ENCODE measurements at regions not wholly inside any gene's neighbourhood (a gene's known extent, or its start where the extent isn't known, plus 50 kb on each side); places are given as distances from the start of the nearest gene placed in this dataset.

DNA sequence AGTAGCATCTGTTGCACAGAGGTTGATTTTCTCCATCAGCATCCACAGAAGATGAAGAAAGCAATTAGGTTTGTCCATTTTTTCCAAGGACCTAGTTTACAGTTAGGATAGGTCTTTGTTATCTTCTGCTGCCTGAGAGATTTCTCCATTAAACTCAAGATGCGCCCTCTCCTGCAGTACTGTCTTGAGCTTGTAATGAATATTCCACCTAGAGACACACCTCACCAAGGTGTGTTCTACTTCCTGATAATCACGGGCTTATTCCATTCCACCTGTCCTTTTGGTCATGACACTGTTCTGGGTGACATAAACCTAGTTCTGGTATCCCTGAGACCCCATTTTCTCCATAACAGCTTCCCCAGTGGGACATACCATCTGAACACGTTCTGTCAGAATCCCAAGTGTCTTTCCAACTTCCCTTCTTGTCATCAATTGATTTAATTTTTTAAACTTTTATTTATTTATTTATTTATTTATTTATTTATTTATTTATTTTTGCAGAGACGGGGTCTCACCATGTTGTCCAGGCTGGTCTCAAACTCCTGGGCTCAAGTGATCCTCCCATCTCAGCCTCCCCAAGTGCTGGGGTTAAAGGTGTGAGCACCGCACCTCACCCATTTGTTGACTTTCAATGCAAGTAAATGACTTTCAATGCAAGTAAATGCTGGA lies 75.6 kb upstream of the HS3ST5 start:
- Histone ChIP-seq H4K12ac (ENCODE audit: low read depth, low read length) (no peak overlapping the region), H3K79me2 (ENCODE audit: control insufficient read depth, insufficient read depth, low read length, poor library complexity) (no peaks in the 10 kb centered on the region), H3K27ac (ENCODE audit: low read depth, low read length) (no peak overlapping the region), H4K91ac (ENCODE audit: low read depth, low read length) (no peak overlapping the region), H3K36me3 (ENCODE audit: control insufficient read depth in 1 of 2, insufficient read depth in 2 of 2, low read length in 2 of 2) (no peaks in the 10 kb centered on the region), H3K9me3 (ENCODE audit: insufficient read depth, low read depth, low read length) (no peaks in the 10 kb centered on the region), H2AFZ (ENCODE audit: insufficient read depth, low read length, poor library complexity) (no peak overlapping the region), H3K79me1 (ENCODE audit: low read length) (no peaks in the 10 kb centered on the region), H4K8ac (ENCODE audit: low read depth, low read length) (no peak overlapping the region), H3K18ac (ENCODE audit: low read length) (no peak overlapping the region), H3K4me2 (ENCODE audit: low read length) (no peak overlapping the region), H2BK120ac (ENCODE audit: insufficient read depth, low read length, poor library complexity) (no peak overlapping the region), H3K9ac (ENCODE audit: low read length) (no peak overlapping the region), H3K4ac (ENCODE audit: low read depth, low read length) (no peak overlapping the region), H3K4me3 (ENCODE audit: low read depth, low read length) (no peak overlapping the region), H2BK12ac (ENCODE audit: low read length) (no peak overlapping the region), H3K23ac (ENCODE audit: low read length) (no peak overlapping the region), H2AK5ac (ENCODE audit: low read length) (no peak overlapping the region), H3K14ac (ENCODE audit: low read length) (no peak overlapping the region), H2BK5ac (ENCODE audit: low read depth, low read length, poor library complexity) (no peak overlapping the region), H3K27me3 (ENCODE audit: insufficient read depth, low read length) (no peaks in the 10 kb centered on the region), H3K4me1 (ENCODE audit: control insufficient read depth in 1 of 2, insufficient read depth in 2 of 2, low read length in 2 of 2) (peaks cover 0 to 2% of the 10 kb centered on the region in 2 experiments)
- DNase-seq, result no peak
- no CpG with 5 or more reads among the region's 5 CpGs for WGBS (ENCODE audit: extremely low coverage, insufficient coverage, insufficient read length)

DNA sequence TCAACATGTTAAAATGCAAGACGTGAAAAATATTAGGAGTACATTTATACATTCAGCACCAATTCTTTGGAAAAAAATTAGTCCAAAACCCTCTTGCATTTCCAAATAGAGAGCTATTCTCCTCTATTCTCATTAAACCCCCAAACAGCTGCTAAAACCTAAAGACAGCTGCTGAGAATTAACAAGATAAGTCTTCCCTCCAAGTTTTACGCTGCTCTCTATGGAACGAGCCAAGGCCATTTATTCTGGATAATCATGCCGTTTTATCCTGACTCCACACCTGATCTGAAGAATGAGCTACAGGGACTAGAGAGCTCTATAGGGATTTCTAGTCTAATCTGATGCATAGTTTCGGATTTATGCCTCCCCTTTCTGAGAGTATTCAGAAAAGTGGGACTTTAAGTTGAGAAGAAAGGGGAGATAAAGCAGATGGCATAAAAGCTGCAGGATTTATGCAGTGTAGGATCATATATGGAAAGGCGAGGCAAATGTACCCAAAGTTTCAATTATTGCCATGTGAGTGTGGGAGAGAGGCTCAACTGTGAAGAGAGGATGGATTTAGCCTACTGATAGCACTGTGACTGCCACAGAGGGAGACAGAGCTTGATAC lies 64.7 kb upstream of the HS3ST5 start:
- no peak overlapping the region for H2AFZ ChIP-seq (ENCODE audit: insufficient read depth, low read length, poor library complexity)
- H2BK5ac ChIP-seq (ENCODE audit: low read depth, low read length, poor library complexity), result no peak overlapping the region
- no peaks in the 10 kb centered on the region for H3K27me3 ChIP-seq (ENCODE audit: insufficient read depth, low read length)
- no peaks in the 10 kb centered on the region for H3K79me1 ChIP-seq (ENCODE audit: low read length)
- no peaks in the 10 kb centered on the region for H3K79me2 ChIP-seq (ENCODE audit: control insufficient read depth, insufficient read depth, low read length, poor library complexity)
- H3K4ac ChIP-seq (ENCODE audit: low read depth, low read length), result no peak overlapping the region
- H4K12ac ChIP-seq (ENCODE audit: low read depth, low read length), result no peak overlapping the region
- H2AK5ac ChIP-seq (ENCODE audit: low read length), result no peak overlapping the region
- no peak for DNase-seq
- no peak overlapping the region for H4K8ac ChIP-seq (ENCODE audit: low read depth, low read length)
- no peak overlapping the region for H3K18ac ChIP-seq (ENCODE audit: low read length)
- no peak overlapping the region for H2BK120ac ChIP-seq (ENCODE audit: insufficient read depth, low read length, poor library complexity)
- H3K9ac ChIP-seq (ENCODE audit: low read length), result no peak overlapping the region
- no peak overlapping the region for H3K4me3 ChIP-seq (ENCODE audit: low read depth, low read length)
- no peak overlapping the region for H4K91ac ChIP-seq (ENCODE audit: low read depth, low read length)
- no peak overlapping the region for H3K27ac ChIP-seq (ENCODE audit: low read depth, low read length)
- no peak overlapping the region for H3K4me2 ChIP-seq (ENCODE audit: low read length)
- H3K23ac ChIP-seq (ENCODE audit: low read length), result no peak overlapping the region
- no CpG with 5 or more reads among the region's 6 CpGs for WGBS (ENCODE audit: extremely low coverage, insufficient coverage, insufficient read length)
- no peaks in the 10 kb centered on the region for H3K36me3 ChIP-seq (ENCODE audit: control insufficient read depth in 1 of 2, insufficient read depth in 2 of 2, low read length in 2 of 2)
- no peak overlapping the region for H3K14ac ChIP-seq (ENCODE audit: low read length)
- H3K4me1 ChIP-seq (ENCODE audit: control insufficient read depth in 1 of 2, insufficient read depth in 2 of 2, low read length in 2 of 2), result no peaks in the 10 kb centered on the region
- H3K9me3 ChIP-seq (ENCODE audit: insufficient read depth, low read depth, low read length), result no peaks in the 10 kb centered on the region
- no peak overlapping the region for H2BK12ac ChIP-seq (ENCODE audit: low read length)

DNA sequence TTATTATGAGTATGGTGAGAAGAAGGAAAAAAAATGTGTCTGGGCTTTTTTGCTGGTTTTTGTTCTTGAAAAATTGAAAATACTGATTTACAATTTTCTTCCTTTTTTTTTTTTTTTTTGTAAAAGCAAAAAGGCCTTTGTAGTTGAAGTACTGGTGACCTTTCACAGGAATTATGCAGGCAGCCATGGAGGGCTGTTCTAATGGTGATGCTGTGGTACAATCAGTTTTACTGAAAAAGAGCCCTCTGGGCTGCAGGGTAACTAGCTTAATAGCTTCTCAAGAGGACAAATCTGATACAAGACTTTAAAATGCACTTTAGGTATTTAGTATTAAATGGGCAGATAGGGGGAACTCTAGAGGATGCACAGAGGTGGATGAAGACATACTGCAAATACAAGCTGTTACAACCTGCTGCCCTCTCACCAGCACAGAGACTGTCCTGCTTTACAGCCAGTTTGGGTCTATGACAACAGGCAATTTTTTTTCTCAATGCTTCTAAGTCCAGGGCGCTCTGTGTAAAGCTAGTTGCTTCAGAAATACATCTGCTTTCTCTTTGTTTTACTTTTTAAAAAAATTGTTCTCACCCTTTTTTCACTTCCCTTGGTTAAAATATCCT lies 61.6 kb upstream of the HS3ST5 start:
- Histone ChIP-seq H3K4me1 (ENCODE audit: control insufficient read depth in 1 of 2, insufficient read depth in 2 of 2, low read length in 2 of 2) (no peaks in the 10 kb centered on the region), H3K18ac (ENCODE audit: low read length) (no peak overlapping the region), H3K79me1 (ENCODE audit: low read length) (no peaks in the 10 kb centered on the region), H3K9ac (ENCODE audit: low read length) (no peak overlapping the region), H4K91ac (ENCODE audit: low read depth, low read length) (no peak overlapping the region), H3K4ac (ENCODE audit: low read depth, low read length) (no peak overlapping the region), H3K27me3 (ENCODE audit: insufficient read depth, low read length) (no peaks in the 10 kb centered on the region), H2AK5ac (ENCODE audit: low read length) (no peak overlapping the region), H3K4me2 (ENCODE audit: low read length) (no peak overlapping the region), H3K4me3 (ENCODE audit: low read depth, low read length) (no peak overlapping the region), H3K14ac (ENCODE audit: low read length) (no peak overlapping the region), H3K9me3 (ENCODE audit: insufficient read depth, low read depth, low read length) (no peaks in the 10 kb centered on the region), H2AFZ (ENCODE audit: insufficient read depth, low read length, poor library complexity) (no peak overlapping the region), H4K12ac (ENCODE audit: low read depth, low read length) (no peak overlapping the region), H3K23ac (ENCODE audit: low read length) (no peak overlapping the region), H2BK5ac (ENCODE audit: low read depth, low read length, poor library complexity) (no peak overlapping the region), H2BK12ac (ENCODE audit: low read length) (no peak overlapping the region), H3K36me3 (ENCODE audit: control insufficient read depth in 1 of 2, insufficient read depth in 2 of 2, low read length in 2 of 2) (no peaks in the 10 kb centered on the region), H3K79me2 (ENCODE audit: control insufficient read depth, insufficient read depth, low read length, poor library complexity) (no peaks in the 10 kb centered on the region), H4K8ac (ENCODE audit: low read depth, low read length) (no peak overlapping the region), H2BK120ac (ENCODE audit: insufficient read depth, low read length, poor library complexity) (no peak overlapping the region), H3K27ac (ENCODE audit: low read depth, low read length) (no peak overlapping the region)
- no CpG with 5 or more reads among the region's 1 CpG for WGBS (ENCODE audit: extremely low coverage, insufficient coverage, insufficient read length)
- no peak for DNase-seq

DNA sequence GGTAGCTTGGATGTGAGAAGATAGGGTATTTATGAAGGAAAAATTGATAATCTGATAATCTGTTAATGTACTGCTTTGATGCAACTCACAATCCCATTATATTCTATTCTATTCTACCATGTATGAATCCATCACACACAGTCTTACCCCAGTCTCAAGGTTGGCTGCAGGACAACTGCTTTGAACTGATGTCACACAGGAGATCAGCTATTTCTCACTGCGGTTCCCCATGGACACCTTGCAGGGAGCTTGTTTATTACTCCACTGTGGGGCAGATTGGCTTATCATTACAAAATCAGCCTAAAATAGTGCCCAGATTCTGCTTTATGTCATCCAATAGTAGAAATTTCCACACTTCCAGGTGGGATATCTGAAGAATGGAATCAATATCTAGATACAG lies 61.0 kb upstream of the HS3ST5 start:
- Histone ChIP-seq H2BK120ac (ENCODE audit: insufficient read depth, low read length, poor library complexity) (no peak overlapping the region), H3K23ac (ENCODE audit: low read length) (no peak overlapping the region)

More for the DNA sequence above, 61.0 kb upstream of the HS3ST5 start:
- Histone ChIP-seq H3K4me1 (ENCODE audit: control insufficient read depth in 1 of 2, insufficient read depth in 2 of 2, low read length in 2 of 2) (no peaks in the 10 kb centered on the region), H2BK12ac (ENCODE audit: low read length) (no peak overlapping the region), H3K27ac (ENCODE audit: low read depth, low read length) (no peak overlapping the region), H3K79me2 (ENCODE audit: control insufficient read depth, insufficient read depth, low read length, poor library complexity) (no peaks in the 10 kb centered on the region), H4K12ac (ENCODE audit: low read depth, low read length) (no peak overlapping the region), H4K8ac (ENCODE audit: low read depth, low read length) (no peak overlapping the region), H2AK5ac (ENCODE audit: low read length) (no peak overlapping the region), H3K4me2 (ENCODE audit: low read length) (no peak overlapping the region), H3K36me3 (ENCODE audit: control insufficient read depth in 1 of 2, insufficient read depth in 2 of 2, low read length in 2 of 2) (no peaks in the 10 kb centered on the region), H3K27me3 (ENCODE audit: insufficient read depth, low read length) (no peaks in the 10 kb centered on the region), H2BK5ac (ENCODE audit: low read depth, low read length, poor library complexity) (no peak overlapping the region), H3K4me3 (ENCODE audit: low read depth, low read length) (no peak overlapping the region), H3K9me3 (ENCODE audit: insufficient read depth, low read depth, low read length) (no peaks in the 10 kb centered on the region), H2AFZ (ENCODE audit: insufficient read depth, low read length, poor library complexity) (no peak overlapping the region), H3K18ac (ENCODE audit: low read length) (no peak overlapping the region), H3K79me1 (ENCODE audit: low read length) (no peaks in the 10 kb centered on the region), H3K14ac (ENCODE audit: low read length) (no peak overlapping the region), H3K4ac (ENCODE audit: low read depth, low read length) (no peak overlapping the region), H4K91ac (ENCODE audit: low read depth, low read length) (no peak overlapping the region), H3K9ac (ENCODE audit: low read length) (no peak overlapping the region)
- WGBS (ENCODE audit: extremely low coverage, insufficient coverage, insufficient read length), result no CpG with 5 or more reads among the region's 1 CpG
- DNase-seq, result no peak
